IMR-90 (cell line): ENCODE measurements at regions not wholly inside any gene's neighbourhood (a gene's known extent, or its start where the extent isn't known, plus 50 kb on each side); places are given as distances from the start of the nearest gene placed in this dataset.

Experiments used
- CEBPB ChIP-seq: IDR thresholded peaks from 2 replicates; pipeline ENCODE4 v1.6.1; 2012; ENCODE audit warnings: low read depth, low read length, improper control_type of control experiment
- CHD1 ChIP-seq: IDR thresholded peaks from 2 replicates; pipeline ENCODE4 v1.6.1; 2012; ENCODE audit warnings: low read depth, low read length, improper control_type of control experiment
- CTCF ChIP-seq: conservative IDR thresholded peaks from 2 replicates; pipeline ENCODE4 v1.5.1; 2012; ENCODE audit warnings: mild to moderate bottlenecking, low read depth, low read length, improper control_type of control experiment
- MAFK ChIP-seq: IDR thresholded peaks from 2 replicates; pipeline ENCODE4 v1.6.1; 2012; ENCODE audit warnings: low read depth, low read length, improper control_type of control experiment
- MXI1 ChIP-seq: IDR thresholded peaks from 2 replicates; pipeline ENCODE4 v1.6.1; 2012; ENCODE audit warnings: low read depth, mild to moderate bottlenecking, low read length, moderate library complexity, borderline replicate concordance
- POLR2A ChIP-seq: IDR thresholded peaks from 2 replicates; pipeline ENCODE4 v1.6.1; 2012; ENCODE audit warnings: mild to moderate bottlenecking, low read depth, low read length
- RAD21 ChIP-seq: IDR thresholded peaks from 2 replicates; pipeline ENCODE4 v1.6.1; 2012; ENCODE audit warnings: low read length, improper control_type of control experiment
- RFX5 ChIP-seq: IDR thresholded peaks from 2 replicates; pipeline ENCODE4 v1.8.0; 2012; ENCODE audit warnings: low read depth, mild to moderate bottlenecking, low read length, moderate library complexity
- SMC3 ChIP-seq: fragments of 150-350 bp; IDR thresholded peaks from 2 replicates; pipeline ENCODE4 v1.6.1; 2016; ENCODE audit warnings: low read depth, mild to moderate bottlenecking, antibody characterized with exemption, low read length, moderate library complexity
- USF2 ChIP-seq: fragments of 150-350 bp; IDR thresholded peaks from 2 replicates; pipeline ENCODE4 v1.6.1; 2017; ENCODE audit warnings: mild to moderate bottlenecking, antibody characterized with exemption, low read length, low read depth

GRCh38 chrX:8897259-8897658 is 96.1 kb upstream of the FAM9A start:
- no peak for TF ChIP-seq CTCF
- no peak for TF ChIP-seq POLR2A
- TF ChIP-seq USF2, result no peak
- TF ChIP-seq CEBPB, result no peak
- TF ChIP-seq RAD21, result no peak
- TF ChIP-seq SMC3, result no peak
- TF ChIP-seq CHD1, result no peak
- TF ChIP-seq MXI1, result no peak
- no peak for TF ChIP-seq MAFK
- no peak for TF ChIP-seq RFX5
